ENCODE measurements at regions not wholly inside any gene's neighbourhood (a gene's known extent, or its start where the extent isn't known, plus 50 kb on each side); places are given as distances from the start of the nearest gene placed in this dataset.

DNA sequence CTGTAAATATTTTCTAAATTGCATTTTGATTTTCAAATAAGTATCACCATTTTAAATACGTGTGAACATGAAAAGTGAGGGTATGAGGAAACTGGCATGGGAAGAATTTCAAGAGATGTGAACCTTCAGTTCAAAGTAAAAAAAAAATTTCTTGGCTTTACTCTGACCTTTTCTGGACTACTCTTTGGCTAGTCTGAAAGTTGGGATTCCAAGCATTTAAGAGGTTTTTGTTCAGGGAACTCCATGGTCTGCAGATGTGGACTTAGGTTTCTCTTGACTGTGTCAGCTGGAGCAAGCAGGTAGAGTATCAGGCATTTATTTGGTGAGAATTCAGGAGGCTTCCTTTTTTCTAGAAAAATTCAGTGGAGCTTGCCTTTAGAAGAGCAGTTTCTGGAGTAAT, 311.6 kb downstream of the LRIG3 start:
- WGBS: 76% methylated on average over 1 of the region's 1 CpG
- Histone ChIP-seq H3K9ac (ENCODE audit: low read depth in 1 of 2, low read length in 2 of 2) (no peak overlapping the region), H3K27ac (ENCODE audit: low read depth in 1 of 2, low read length in 2 of 2) (no peak overlapping the region), H3K4me3 (ENCODE audit: low read depth in 1 of 3, low read length in 3 of 3) (no peak overlapping the region), H3K36me3 (ENCODE audit: control insufficient read depth in 4 of 4, insufficient read depth in 3 of 4, low read depth in 1 of 4, low read length in 3 of 4) (no peaks in the 10 kb centered on the region), H3K27me3 (ENCODE audit: control insufficient read depth in 4 of 4, insufficient read depth in 4 of 4, low read length in 3 of 4) (no peaks in the 10 kb centered on the region), H3K9me3 (ENCODE audit: control insufficient read depth in 4 of 4, low read length in 3 of 4) (no peaks in the 10 kb centered on the region), H3K4me1 (ENCODE audit: control insufficient read depth in 4 of 4, insufficient read depth in 4 of 4, low read length in 3 of 4) (no peaks in the 10 kb centered on the region)
- no peak for DNase-seq (ENCODE audit: low spot score)
- TF ChIP-seq FOXA1 (IDR thresholded peaks at IDR 0.05) (no peak), YY1 (IDR thresholded peaks at IDR 0.05) (no peak), HNF4G (IDR thresholded peaks at IDR 0.05) (no peak), FOXA2 (IDR thresholded peaks at IDR 0.05) (no peak), JUND (IDR thresholded peaks at IDR 0.05) (no peak), RAD21 (IDR thresholded peaks at IDR 0.05) (no peak), SP1 (IDR thresholded peaks at IDR 0.05) (no peak), GABPA (IDR thresholded peaks at IDR 0.05 in 1 of 2, conservative IDR thresholded peaks at IDR 0.05 in 1 of 2) (no peak), TAF1 (conservative IDR thresholded peaks at IDR 0.05) (no peak), HNF4A (conservative IDR thresholded peaks at IDR 0.05) (no peak), EGR1 (IDR thresholded peaks at IDR 0.05; ENCODE audit: low read depth in 2 of 2) (no peak), NR2F2 (IDR thresholded peaks at IDR 0.05) (no peak), RXRA (IDR thresholded peaks at IDR 0.05) (no peak)
- TF ChIP-seq, protein P1, sequence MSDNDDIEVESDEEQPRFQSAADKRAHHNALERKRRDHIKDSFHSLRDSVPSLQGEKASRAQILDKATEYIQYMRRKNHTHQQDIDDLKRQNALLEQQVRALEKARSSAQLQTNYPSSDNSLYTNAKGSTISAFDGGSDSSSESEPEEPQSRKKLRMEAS (IDR thresholded peaks at IDR 0.05): no peak
- TF ChIP-seq, protein P2, sequence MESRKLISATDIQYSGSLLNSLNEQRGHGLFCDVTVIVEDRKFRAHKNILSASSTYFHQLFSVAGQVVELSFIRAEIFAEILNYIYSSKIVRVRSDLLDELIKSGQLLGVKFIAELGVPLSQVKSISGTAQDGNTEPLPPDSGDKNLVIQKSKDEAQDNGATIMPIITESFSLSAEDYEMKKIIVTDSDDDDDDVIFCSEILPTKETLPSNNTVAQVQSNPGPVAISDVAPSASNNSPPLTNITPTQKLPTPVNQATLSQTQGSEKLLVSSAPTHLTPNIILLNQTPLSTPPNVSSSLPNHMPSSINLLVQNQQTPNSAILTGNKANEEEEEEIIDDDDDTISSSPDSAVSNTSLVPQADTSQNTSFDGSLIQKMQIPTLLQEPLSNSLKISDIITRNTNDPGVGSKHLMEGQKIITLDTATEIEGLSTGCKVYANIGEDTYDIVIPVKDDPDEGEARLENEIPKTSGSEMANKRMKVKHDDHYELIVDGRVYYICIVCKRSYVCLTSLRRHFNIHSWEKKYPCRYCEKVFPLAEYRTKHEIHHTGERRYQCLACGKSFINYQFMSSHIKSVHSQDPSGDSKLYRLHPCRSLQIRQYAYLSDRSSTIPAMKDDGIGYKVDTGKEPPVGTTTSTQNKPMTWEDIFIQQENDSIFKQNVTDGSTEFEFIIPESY (IDR thresholded peaks at IDR 0.05): no peak
- TF ChIP-seq, protein P3, sequence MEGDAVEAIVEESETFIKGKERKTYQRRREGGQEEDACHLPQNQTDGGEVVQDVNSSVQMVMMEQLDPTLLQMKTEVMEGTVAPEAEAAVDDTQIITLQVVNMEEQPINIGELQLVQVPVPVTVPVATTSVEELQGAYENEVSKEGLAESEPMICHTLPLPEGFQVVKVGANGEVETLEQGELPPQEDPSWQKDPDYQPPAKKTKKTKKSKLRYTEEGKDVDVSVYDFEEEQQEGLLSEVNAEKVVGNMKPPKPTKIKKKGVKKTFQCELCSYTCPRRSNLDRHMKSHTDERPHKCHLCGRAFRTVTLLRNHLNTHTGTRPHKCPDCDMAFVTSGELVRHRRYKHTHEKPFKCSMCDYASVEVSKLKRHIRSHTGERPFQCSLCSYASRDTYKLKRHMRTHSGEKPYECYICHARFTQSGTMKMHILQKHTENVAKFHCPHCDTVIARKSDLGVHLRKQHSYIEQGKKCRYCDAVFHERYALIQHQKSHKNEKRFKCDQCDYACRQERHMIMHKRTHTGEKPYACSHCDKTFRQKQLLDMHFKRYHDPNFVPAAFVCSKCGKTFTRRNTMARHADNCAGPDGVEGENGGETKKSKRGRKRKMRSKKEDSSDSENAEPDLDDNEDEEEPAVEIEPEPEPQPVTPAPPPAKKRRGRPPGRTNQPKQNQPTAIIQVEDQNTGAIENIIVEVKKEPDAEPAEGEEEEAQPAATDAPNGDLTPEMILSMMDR (IDR thresholded peaks at IDR 0.05; ENCODE audit: low read depth, low read length, missing input control): no peak
- TF ChIP-seq, protein P4, sequence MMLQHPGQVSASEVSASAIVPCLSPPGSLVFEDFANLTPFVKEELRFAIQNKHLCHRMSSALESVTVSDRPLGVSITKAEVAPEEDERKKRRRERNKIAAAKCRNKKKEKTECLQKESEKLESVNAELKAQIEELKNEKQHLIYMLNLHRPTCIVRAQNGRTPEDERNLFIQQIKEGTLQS (IDR thresholded peaks at IDR 0.05): no peak
- TF ChIP-seq, protein P5, sequence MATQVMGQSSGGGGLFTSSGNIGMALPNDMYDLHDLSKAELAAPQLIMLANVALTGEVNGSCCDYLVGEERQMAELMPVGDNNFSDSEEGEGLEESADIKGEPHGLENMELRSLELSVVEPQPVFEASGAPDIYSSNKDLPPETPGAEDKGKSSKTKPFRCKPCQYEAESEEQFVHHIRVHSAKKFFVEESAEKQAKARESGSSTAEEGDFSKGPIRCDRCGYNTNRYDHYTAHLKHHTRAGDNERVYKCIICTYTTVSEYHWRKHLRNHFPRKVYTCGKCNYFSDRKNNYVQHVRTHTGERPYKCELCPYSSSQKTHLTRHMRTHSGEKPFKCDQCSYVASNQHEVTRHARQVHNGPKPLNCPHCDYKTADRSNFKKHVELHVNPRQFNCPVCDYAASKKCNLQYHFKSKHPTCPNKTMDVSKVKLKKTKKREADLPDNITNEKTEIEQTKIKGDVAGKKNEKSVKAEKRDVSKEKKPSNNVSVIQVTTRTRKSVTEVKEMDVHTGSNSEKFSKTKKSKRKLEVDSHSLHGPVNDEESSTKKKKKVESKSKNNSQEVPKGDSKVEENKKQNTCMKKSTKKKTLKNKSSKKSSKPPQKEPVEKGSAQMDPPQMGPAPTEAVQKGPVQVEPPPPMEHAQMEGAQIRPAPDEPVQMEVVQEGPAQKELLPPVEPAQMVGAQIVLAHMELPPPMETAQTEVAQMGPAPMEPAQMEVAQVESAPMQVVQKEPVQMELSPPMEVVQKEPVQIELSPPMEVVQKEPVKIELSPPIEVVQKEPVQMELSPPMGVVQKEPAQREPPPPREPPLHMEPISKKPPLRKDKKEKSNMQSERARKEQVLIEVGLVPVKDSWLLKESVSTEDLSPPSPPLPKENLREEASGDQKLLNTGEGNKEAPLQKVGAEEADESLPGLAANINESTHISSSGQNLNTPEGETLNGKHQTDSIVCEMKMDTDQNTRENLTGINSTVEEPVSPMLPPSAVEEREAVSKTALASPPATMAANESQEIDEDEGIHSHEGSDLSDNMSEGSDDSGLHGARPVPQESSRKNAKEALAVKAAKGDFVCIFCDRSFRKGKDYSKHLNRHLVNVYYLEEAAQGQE (IDR thresholded peaks at IDR 0.05): no peak

Data from liver (tissue), 8 donors.